ENCODE measurements at regions not wholly inside any gene's neighbourhood (a gene's known extent, or its start where the extent isn't known, plus 50 kb on each side); places are given as distances from the start of the nearest gene placed in this dataset.

- TF ChIP-seq POLR2A (IDR thresholded peaks at IDR 0.05) (no peak), POLR2AphosphoS5 (IDR thresholded peaks at IDR 0.05) (no peak), EP300 (IDR thresholded peaks at IDR 0.05) (no peak)
- TF ChIP-seq, protein P1, sequence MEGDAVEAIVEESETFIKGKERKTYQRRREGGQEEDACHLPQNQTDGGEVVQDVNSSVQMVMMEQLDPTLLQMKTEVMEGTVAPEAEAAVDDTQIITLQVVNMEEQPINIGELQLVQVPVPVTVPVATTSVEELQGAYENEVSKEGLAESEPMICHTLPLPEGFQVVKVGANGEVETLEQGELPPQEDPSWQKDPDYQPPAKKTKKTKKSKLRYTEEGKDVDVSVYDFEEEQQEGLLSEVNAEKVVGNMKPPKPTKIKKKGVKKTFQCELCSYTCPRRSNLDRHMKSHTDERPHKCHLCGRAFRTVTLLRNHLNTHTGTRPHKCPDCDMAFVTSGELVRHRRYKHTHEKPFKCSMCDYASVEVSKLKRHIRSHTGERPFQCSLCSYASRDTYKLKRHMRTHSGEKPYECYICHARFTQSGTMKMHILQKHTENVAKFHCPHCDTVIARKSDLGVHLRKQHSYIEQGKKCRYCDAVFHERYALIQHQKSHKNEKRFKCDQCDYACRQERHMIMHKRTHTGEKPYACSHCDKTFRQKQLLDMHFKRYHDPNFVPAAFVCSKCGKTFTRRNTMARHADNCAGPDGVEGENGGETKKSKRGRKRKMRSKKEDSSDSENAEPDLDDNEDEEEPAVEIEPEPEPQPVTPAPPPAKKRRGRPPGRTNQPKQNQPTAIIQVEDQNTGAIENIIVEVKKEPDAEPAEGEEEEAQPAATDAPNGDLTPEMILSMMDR (IDR thresholded peaks at IDR 0.05) = no peak
Observed at GRCh38 chr16:17743158-17743557, 272.4 kb upstream of the XYLT1 start.

Measured in gastroesophageal sphincter (tissue), 3 donors.